ENCODE measurements at regions not wholly inside any gene's neighbourhood (a gene's known extent, or its start where the extent isn't known, plus 50 kb on each side); places are given as distances from the start of the nearest gene placed in this dataset.

DNA sequence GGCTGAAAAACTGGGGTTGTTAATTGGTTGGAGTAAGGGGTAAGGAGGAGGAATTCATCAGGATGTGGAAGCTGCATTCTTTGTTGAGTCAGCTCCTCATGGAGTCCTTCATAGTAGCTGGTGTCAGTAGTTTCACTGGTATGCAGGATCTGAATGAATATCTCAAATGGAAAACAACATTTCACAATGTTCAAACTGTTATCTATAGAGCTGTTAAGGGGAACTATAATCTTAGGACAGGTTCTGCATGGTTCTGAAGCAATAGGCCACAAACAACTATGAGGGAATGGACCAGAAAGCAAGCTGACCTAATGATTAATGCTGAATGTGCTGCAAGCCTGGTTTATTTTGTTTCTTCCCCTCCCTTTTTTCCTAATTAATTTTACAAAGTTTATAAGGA, 225.8 kb downstream of the IPMK start:
- DNase-seq (ENCODE audit: low read depth) = no peak
- TF ChIP-seq, protein P1, sequence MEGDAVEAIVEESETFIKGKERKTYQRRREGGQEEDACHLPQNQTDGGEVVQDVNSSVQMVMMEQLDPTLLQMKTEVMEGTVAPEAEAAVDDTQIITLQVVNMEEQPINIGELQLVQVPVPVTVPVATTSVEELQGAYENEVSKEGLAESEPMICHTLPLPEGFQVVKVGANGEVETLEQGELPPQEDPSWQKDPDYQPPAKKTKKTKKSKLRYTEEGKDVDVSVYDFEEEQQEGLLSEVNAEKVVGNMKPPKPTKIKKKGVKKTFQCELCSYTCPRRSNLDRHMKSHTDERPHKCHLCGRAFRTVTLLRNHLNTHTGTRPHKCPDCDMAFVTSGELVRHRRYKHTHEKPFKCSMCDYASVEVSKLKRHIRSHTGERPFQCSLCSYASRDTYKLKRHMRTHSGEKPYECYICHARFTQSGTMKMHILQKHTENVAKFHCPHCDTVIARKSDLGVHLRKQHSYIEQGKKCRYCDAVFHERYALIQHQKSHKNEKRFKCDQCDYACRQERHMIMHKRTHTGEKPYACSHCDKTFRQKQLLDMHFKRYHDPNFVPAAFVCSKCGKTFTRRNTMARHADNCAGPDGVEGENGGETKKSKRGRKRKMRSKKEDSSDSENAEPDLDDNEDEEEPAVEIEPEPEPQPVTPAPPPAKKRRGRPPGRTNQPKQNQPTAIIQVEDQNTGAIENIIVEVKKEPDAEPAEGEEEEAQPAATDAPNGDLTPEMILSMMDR (IDR thresholded peaks at IDR 0.05; ENCODE audit: low read depth, low read length, missing control alignments) = no peak
- no peak overlapping the region for H3K4me3 ChIP-seq (ENCODE audit: low read depth, low read length)

DNA sequence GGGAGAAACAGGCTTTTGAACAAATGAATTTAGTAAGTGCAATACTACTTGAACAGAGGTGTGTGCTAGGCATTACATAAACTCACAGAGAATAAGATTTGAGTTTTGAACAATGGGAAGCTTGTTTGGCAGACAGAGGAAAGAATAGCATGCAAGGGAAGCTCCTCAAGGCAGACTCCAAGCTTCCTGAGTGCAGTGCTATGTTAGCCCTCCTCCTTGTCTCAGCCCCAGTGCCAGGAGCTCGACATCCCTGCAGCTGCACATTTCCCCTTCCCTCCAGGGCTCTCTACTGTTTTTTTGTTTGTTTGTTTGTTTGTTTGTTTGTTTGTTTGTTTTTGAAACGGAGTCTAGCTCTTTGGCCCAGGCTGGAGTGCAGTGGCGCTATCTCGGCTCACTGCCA, 237.5 kb downstream of the IPMK start:
- DNase-seq (ENCODE audit: low read depth) = no peak
- TF ChIP-seq, protein P1 (IDR thresholded peaks at IDR 0.05; ENCODE audit: low read depth, low read length, missing control alignments) = no peak
- H3K4me3 ChIP-seq (ENCODE audit: low read depth, low read length) = no peak overlapping the region

DNA sequence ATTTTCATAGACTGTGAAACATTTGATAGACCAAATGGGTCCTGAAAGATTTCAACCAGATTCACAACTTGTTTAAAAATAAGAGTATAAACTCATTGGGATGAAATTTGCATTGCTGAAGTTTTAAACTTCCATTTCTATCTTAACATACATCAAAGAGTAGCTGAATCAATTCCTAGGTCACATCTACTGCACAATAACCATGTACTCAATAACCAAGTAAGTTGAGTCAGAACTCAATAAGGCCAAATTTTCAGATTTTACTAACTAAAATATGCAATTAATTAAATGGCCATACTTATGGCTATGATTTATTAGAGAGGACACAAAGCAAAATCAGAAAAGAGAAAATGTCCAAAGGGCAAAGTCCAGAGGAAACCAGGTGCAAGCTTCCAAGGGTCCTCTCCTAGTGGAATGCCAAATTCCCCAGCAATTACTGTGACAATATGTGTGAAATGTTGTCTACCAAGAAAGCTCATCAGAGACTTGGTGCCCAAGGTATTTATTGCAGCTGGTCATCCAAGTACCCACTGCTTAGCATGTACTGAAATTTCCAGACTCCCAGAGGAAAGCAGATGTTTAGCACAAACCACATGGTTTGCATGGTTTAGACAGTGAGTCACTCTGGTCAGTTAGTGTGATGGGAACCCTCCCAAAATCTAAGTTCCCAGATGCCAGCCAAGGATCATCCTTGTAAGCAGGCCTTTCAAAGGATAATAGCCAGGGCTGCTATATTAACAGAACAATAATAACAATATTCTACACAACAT, 238.9 kb downstream of the IPMK start:
- no peak for DNase-seq (ENCODE audit: low read depth)
- TF ChIP-seq, protein P1 (IDR thresholded peaks at IDR 0.05; ENCODE audit: low read depth, low read length, missing control alignments) = no peak

DNA sequence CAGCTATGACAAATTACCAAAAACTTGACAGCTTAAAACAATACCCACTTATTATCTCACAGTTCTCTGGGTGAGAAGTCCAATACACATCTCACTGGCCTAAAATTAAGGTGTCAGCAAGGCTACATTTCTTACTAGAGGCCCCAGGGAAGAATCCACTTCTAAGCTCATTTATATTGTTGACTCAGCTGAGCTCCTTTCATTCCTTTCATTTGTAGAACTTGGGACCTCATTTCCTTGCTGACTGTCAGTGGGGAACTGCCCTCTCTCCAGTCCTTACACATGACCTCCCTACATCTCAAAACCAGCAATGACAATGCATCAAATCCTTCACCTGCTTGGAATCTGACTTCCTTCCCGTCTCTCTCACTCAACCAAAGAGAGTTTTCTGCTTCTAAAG, 240.3 kb downstream of the IPMK start:
- TF ChIP-seq, protein P1 (IDR thresholded peaks at IDR 0.05; ENCODE audit: low read depth, low read length, missing control alignments) = no peak
- DNase-seq (ENCODE audit: low read depth) = no peak
- no peak overlapping the region for H3K4me3 ChIP-seq (ENCODE audit: low read depth, low read length)

More for the DNA sequence above, 238.9 kb downstream of the IPMK start:
- H3K4me3 ChIP-seq (ENCODE audit: low read depth, low read length) = no peak overlapping the region

DNA sequence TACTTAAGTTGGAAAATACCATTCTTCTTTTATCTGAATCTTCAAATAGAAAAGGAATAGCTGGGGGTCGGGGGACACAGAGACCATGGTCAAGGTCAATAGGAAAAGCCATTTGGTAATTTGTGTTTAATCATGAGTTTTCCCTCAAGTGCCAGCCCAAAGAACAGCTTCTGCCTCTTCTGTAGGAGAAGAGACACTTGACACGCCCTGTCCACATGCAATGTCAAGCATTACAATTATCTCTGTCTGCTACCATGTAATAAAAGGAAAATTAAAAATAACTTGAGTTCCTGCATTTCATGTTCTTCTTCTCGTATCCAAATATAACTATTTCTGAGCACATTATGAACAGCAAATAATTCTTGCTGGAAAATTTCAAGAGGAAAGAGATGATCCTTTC, 241.7 kb downstream of the IPMK start:
- no peak overlapping the region for H3K4me3 ChIP-seq (ENCODE audit: low read depth, low read length)
- TF ChIP-seq, protein P1 (IDR thresholded peaks at IDR 0.05; ENCODE audit: low read depth, low read length, missing control alignments) = no peak
- no peak for DNase-seq (ENCODE audit: low read depth)

DNA sequence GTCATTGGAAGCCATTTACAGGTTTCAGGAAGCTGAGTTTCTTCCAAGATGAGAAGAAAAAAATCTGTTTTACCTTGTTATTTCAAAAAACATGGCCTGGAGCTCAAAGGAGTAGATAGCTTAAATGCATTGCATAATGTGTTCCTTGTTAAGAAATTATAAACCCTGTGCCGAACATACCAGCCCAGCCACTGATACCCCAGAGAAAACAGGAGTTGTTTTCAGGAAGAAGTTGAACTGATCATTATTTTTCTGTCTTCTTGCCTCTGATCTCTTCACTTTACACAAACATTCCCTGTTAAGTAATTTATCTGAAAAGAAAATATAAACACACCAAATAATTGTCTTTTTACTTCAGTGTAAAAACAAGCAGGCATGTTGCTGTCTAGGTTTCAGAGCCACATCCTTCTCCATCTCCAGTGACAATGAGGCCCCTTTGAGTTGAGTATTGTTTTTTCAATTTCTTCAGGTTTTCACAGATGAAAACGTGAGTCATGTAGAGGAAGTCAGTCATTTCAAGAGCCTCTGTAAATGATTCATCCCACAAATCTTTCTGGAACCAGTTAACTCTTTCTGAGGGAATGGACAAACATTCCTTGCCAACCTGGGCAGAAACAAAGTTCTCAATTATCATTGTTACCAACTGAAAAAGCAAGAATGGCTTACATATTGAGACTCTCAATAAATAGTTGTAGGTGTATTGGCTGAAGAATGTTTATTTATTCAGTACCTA, 244.2 kb downstream of the IPMK start:
- TF ChIP-seq, protein P1 (IDR thresholded peaks at IDR 0.05; ENCODE audit: low read depth, low read length, missing control alignments) = no peak
- DNase-seq (ENCODE audit: low read depth) = no peak
- H3K4me3 ChIP-seq (ENCODE audit: low read depth, low read length) = no peak overlapping the region

Measured in GM12864 (cell line).